GM12878 (cell line): ENCODE measurements at regions not wholly inside any gene's neighbourhood (a gene's known extent, or its start where the extent isn't known, plus 50 kb on each side); places are given as distances from the start of the nearest gene placed in this dataset.

ENCODE experiments used
- ATF3 ChIP-seq: IDR thresholded peaks from 2 replicates; pipeline ENCODE4 v1.6.1; 2011; ENCODE audit warnings: low read depth, mild to moderate bottlenecking, low read length, moderate library complexity, borderline replicate concordance; ENCODE audit errors: extremely low read depth
- SIX5 ChIP-seq: IDR thresholded peaks from 2 replicates; pipeline ENCODE4 v1.6.1; 2011; ENCODE audit warnings: mild to moderate bottlenecking, low read depth, low read length, moderate library complexity; ENCODE audit not compliant: severe bottlenecking

GRCh38 chr5:35360671-35361070, 130.4 kb upstream of the PRLR start:
- no peak for TF ChIP-seq ATF3
- TF ChIP-seq SIX5 = no peak
